ENCODE measurements at regions not wholly inside any gene's neighbourhood (a gene's known extent, or its start where the extent isn't known, plus 50 kb on each side); places are given as distances from the start of the nearest gene placed in this dataset.

GRCh38 chr4:167616476-167616875, 382.2 kb upstream of the SPOCK3 start:
- TF ChIP-seq CTCF (IDR thresholded peaks at IDR 0.05), result no peak
- TF ChIP-seq POLR2A (IDR thresholded peaks at IDR 0.05), result no peak
- no peak for TF ChIP-seq POLR2AphosphoS5 (IDR thresholded peaks at IDR 0.05)
- no peak for TF ChIP-seq EP300 (IDR thresholded peaks at IDR 0.05)
